ENCODE measurements at regions not wholly inside any gene's neighbourhood (a gene's known extent, or its start where the extent isn't known, plus 50 kb on each side); places are given as distances from the start of the nearest gene placed in this dataset.

DNA sequence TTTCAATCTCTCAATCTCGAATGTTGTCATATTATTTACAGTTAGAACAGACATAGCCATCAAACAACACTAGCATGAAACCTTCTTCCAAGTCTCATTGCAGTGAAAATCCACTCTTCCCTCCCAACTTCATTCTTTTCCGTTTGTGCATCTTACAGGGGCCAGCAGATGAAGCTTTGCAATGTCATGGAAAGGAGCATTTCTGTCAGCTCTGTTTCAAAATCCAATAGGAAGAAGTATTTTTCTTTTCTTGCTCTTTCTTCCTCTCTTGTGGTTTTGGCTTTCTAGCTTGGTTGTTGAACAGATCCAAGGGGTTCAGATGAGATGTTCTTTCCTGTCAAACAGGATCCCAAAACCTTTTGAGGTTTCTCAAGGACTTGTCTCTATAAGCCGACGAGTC is 416.6 kb downstream of the AEBP2 start:
- TF ChIP-seq CTCF (conservative IDR thresholded peaks at IDR 0.05; ENCODE audit: low read length) (no peak), EZH2phosphoT487 (IDR thresholded peaks at IDR 0.05; ENCODE audit: borderline replicate concordance) (no peak)
